K562 (cell line): ENCODE measurements at regions not wholly inside any gene's neighbourhood (a gene's known extent, or its start where the extent isn't known, plus 50 kb on each side); places are given as distances from the start of the nearest gene placed in this dataset.
A peak's percentile ranks its signal among the peaks of the same experiment; 100 is the strongest.

Experiments used
- ATAC-seq: fragments of 200-7000 bp; cut with Tn5 transposase; 3 replicates; pipeline ENCODE4 v1.9.1; 2020; ENCODE audit warnings: moderate library complexity
- BruUV-seq: library from RNA; stranded (reverse); fragments of 400-500 nt; replicated peaks from 2 replicates; lab custom pipeline; 2021; lab: Mats Ljungman, UMichigan
- CTCF ChIA-PET: fragments of 300-600 bp; formaldehyde crosslinking; extraction: SDS; loops from one replicate; lab custom pipeline; 2021; ENCODE audit warnings: low intra/inter-chr PET ratio; lab: Yijun Ruan, JAX
- POLR2A ChIA-PET: fragments of 300-600, 350-650 bp; sonication (Branson Sonifier 250); formaldehyde crosslinking; extraction: SDS; loops from one replicate; lab custom pipeline; 2021; ENCODE audit warnings: antibody characterized with exemption, inconsistent platforms; lab: Yijun Ruan, JAX
- DNase-seq, 4 experiments: peaks; one replicate each; pipeline versions ENCODE4 v3.0.0 to v3.0.0-alpha.2; 2011 to 2018; ENCODE audit warnings: low spot score in 3 of 4, mixed read lengths in 3 of 4; ENCODE audit errors: extremely low read depth in 1 of 4
- FAIRE-seq: peaks from 2 replicates; lab custom pipeline; 2011; peaks lifted over from hg19 to GRCh38; lab: Jason Lieb, UNC
- H2AFZ ChIP-seq: 2 replicates; pipeline ENCODE4 v1.6.0; 2011; ENCODE audit warnings: low read depth, low read length, control low read depth, inconsistent platforms
- H3K27ac ChIP-seq: fragments of 200-600 bp; 3 replicates; pipeline ENCODE4 v1.8.0; 2011; ENCODE audit warnings: low read depth, mild to moderate bottlenecking, control low read depth, inconsistent platforms, low read length, moderate library complexity, mixed read lengths; ENCODE audit errors: extremely low read depth
- H3K27me3 ChIP-seq, 2 experiments: fragments of 300-600 bp in 1 of 2; 2 replicates in 1 of 2; 3 replicates in 1 of 2; pipeline versions ENCODE4 v1.6.0 to v1.8.0; 2011; ENCODE audit warnings: inconsistent platforms in 2 of 2, low read length in 2 of 2, mild to moderate bottlenecking in 1 of 2, mixed read lengths in 1 of 2, moderate library complexity in 1 of 2; ENCODE audit not compliant: control insufficient read depth in 2 of 2, insufficient read depth in 2 of 2
- H3K36me3 ChIP-seq: fragments of 300-600 bp; 3 replicates; pipeline ENCODE4 v1.8.0; 2011; ENCODE audit warnings: mild to moderate bottlenecking, low read length, inconsistent platforms; ENCODE audit not compliant: control insufficient read depth, insufficient read depth
- H3K4me1 ChIP-seq, 2 experiments: fragments of 200-600 bp in 1 of 2; replicated peaks in 1 of 2; 2 replicates in 1 of 2; 3 replicates in 1 of 2; pipeline versions ENCODE4 v1.5.1 to v1.8.0; 2011; ENCODE audit warnings: inconsistent platforms in 2 of 2, low read length in 2 of 2, mild to moderate bottlenecking in 1 of 2, mixed read lengths in 1 of 2, moderate library complexity in 1 of 2; ENCODE audit not compliant: control insufficient read depth in 2 of 2, insufficient read depth in 2 of 2
- H3K4me2 ChIP-seq: 2 replicates; pipeline ENCODE4 v1.6.1; 2011; ENCODE audit warnings: low read length, control low read depth, inconsistent platforms, mixed read lengths; ENCODE audit not compliant: insufficient read depth
- H3K4me3 ChIP-seq: fragments of 200-600 bp; sonication (generic), shearing (Covaris generic); 2 replicates; pipeline ENCODE4 v1.5.1; 2016; ENCODE audit warnings: control low read depth, inconsistent platforms
- H3K79me2 ChIP-seq: fragments of 200-600 bp; 3 replicates; pipeline ENCODE4 v1.8.0; 2011; ENCODE audit warnings: low read length, inconsistent platforms; ENCODE audit not compliant: control insufficient read depth, insufficient read depth
- H3K9ac ChIP-seq, 2 experiments: 2 replicates each; pipeline versions ENCODE4 v1.6.0 to v1.6.1; 2011; ENCODE audit warnings: low read depth in 2 of 2, low read length in 2 of 2, control low read depth in 1 of 2, inconsistent platforms in 1 of 2, mild to moderate bottlenecking in 1 of 2, mixed read lengths in 1 of 2; ENCODE audit not compliant: insufficient read depth in 1 of 2
- H3K9me1 ChIP-seq: one replicate; pipeline ENCODE4 v1.6.0; 2011; ENCODE audit warnings: inconsistent platforms, mild to moderate bottlenecking, low read length, moderate library complexity; ENCODE audit not compliant: control insufficient read depth, insufficient read depth
- H3K9me3 ChIP-seq: replicated peaks from 2 replicates; pipeline ENCODE4 v1.5.1; 2011; ENCODE audit warnings: low read depth, low read length, inconsistent platforms; ENCODE audit not compliant: control insufficient read depth, insufficient read depth
- H4K20me1 ChIP-seq: replicated peaks from 2 replicates; pipeline ENCODE4 v1.6.1; 2011; ENCODE audit warnings: low read length, inconsistent platforms, mixed read lengths; ENCODE audit not compliant: control insufficient read depth, insufficient read depth
- ADNP ChIP-seq: fragments of 200-800 bp; sonication (Bioruptor generic); IDR thresholded peaks from 2 replicates; pipeline ENCODE4 v1.6.1; 2016; ENCODE audit warnings: missing genetic modification characterization, missing compliant biosample characterization
- ASH1L ChIP-seq: fragments of 450-650 bp; IDR thresholded peaks from 2 replicates; pipeline ENCODE4 v1.6.1; 2018; ENCODE audit warnings: borderline replicate concordance, mild to moderate bottlenecking, low read depth; ENCODE audit not compliant: partially characterized antibody
- BCOR ChIP-seq: fragments of 450-650 bp; IDR thresholded peaks from 2 replicates; pipeline ENCODE4 v1.6.1; 2016
- BHLHE40 ChIP-seq: IDR thresholded peaks from 2 replicates; pipeline ENCODE4 v1.6.1; 2011; ENCODE audit warnings: low read length, improper control_type of control experiment
- CBX1 ChIP-seq: sonication (generic); IDR thresholded peaks from 2 replicates; pipeline ENCODE4 v1.6.1; 2016; ENCODE audit warnings: antibody characterized with exemption, low read depth, mild to moderate bottlenecking
- CBX5 ChIP-seq: IDR thresholded peaks from 2 replicates; pipeline ENCODE4 v1.6.1; 2014; ENCODE audit warnings: low read depth, borderline replicate concordance
- ETS2 ChIP-seq: IDR thresholded peaks from 2 replicates; pipeline ENCODE4 v1.6.1; 2016; ENCODE audit warnings: borderline replicate concordance, missing genetic modification characterization, mild to moderate bottlenecking, moderate library complexity, missing compliant biosample characterization; ENCODE audit not compliant: poor library complexity, severe bottlenecking
- FOXO4 ChIP-seq: fragments of 450-650 bp; formaldehyde crosslinking; IDR thresholded peaks from 2 replicates; pipeline ENCODE4 v1.4.0; 2020; ENCODE audit warnings: mild to moderate bottlenecking, moderate library complexity
- GATAD2B ChIP-seq: fragments of 450-650 bp; IDR thresholded peaks from 2 replicates; pipeline ENCODE4 v1.6.1; 2017; ENCODE audit warnings: mild to moderate bottlenecking, borderline replicate concordance
- GMEB1 ChIP-seq: fragments of 250-450 bp; sonication (Bioruptor Pico); IDR thresholded peaks from 2 replicates; pipeline ENCODE4 v1.4.0; 2020; ENCODE audit warnings: mild to moderate bottlenecking
- HNRNPH1 ChIP-seq: fragments of 200-400 bp; formaldehyde crosslinking; optimal IDR thresholded peaks from 2 replicates; pipeline ENCODE3; 2017; ENCODE audit warnings: low read depth, mild to moderate bottlenecking, low read length, moderate library complexity
- KAT2B ChIP-seq: IDR thresholded peaks from one replicate; pipeline ENCODE4 v1.6.1; 2012; ENCODE audit warnings: low read depth, mild to moderate bottlenecking, control low read depth, inconsistent platforms, low read length, moderate library complexity
- KDM1A ChIP-seq, 2 experiments: fragments of 450-650 bp; IDR thresholded peaks; 2 replicates each; pipeline ENCODE4 v1.6.1; 2016; ENCODE audit warnings: mild to moderate bottlenecking in 2 of 2
- MLX ChIP-seq, 2 experiments: fragments of 450-650 bp in 1 of 2; sonication (generic) in 1 of 2; formaldehyde crosslinking; conservative IDR thresholded peaks; 2 replicates each; pipeline versions ENCODE4 v1.4.0 to v1.8.1; 2020 to 2022; ENCODE audit warnings: mild to moderate bottlenecking in 1 of 2, missing genetic modification reagents in 1 of 2
- PHF20 ChIP-seq: fragments of 450-650 bp; IDR thresholded peaks from 2 replicates; pipeline ENCODE4 v1.6.1; 2018; ENCODE audit not compliant: partially characterized antibody
- RBM25 ChIP-seq: fragments of 200-400 bp; formaldehyde crosslinking; IDR thresholded peaks from 2 replicates; pipeline ENCODE4 v1.6.1; 2018; ENCODE audit warnings: low read length, low read depth, moderate library complexity; ENCODE audit not compliant: severe bottlenecking
- SMARCA5 ChIP-seq: fragments of 450-650 bp; IDR thresholded peaks from 2 replicates; pipeline ENCODE4 v1.6.1; 2016
- ZBTB26 ChIP-seq: fragments of 450-650 bp; formaldehyde crosslinking; IDR thresholded peaks from 2 replicates; pipeline ENCODE4 v1.4.0; 2022; ENCODE audit warnings: missing genetic modification characterization
- ZFP36 ChIP-seq: fragments of 150-350 bp; IDR thresholded peaks from 2 replicates; pipeline ENCODE4 v1.6.1; 2018; ENCODE audit warnings: low read length, low read depth; ENCODE audit not compliant: partially characterized antibody
- ZNF224 ChIP-seq: sonication (generic); formaldehyde crosslinking; IDR thresholded peaks from 2 replicates; pipeline ENCODE4 v1.8.0; 2022; ENCODE audit warnings: mild to moderate bottlenecking, missing genetic modification reagents
- ZSCAN29 ChIP-seq: fragments of 450-650 bp; IDR thresholded peaks from 2 replicates; pipeline ENCODE4 v1.6.1; 2017
- WGBS: fragments of 100-300 bp; shearing (Covaris generic); methylation state at CpG from one replicate; pipeline ENCODE4 v1.1.6; 2016; ENCODE audit warnings: low coverage, mixed read lengths; ENCODE audit not compliant: insufficient coverage; ENCODE audit errors: missing lambda C conversion rate; 5-methylcytosine and 5-hydroxymethylcytosine counted together
- in situ Hi-C: fragments of 300-500 bp; cut with MboI; formaldehyde crosslinking; loops from 4 replicates; pipeline ENCODE4 v1.15.0; 2018; ENCODE audit warnings: inconsistent platforms, mixed read lengths
- intact Hi-C: fragments of 100-400 bp; cut with micrococcal nuclease; formaldehyde crosslinking; loops from 2 replicates; pipeline ENCODE4 v1.14.2; 2022

GRCh38 chr12:124637163-124637562, 69.8 kb upstream of the NCOR2 start:
- peak; percentile 57 for FAIRE-seq
- Histone ChIP-seq H3K4me3 (no peak overlapping the region), H3K36me3 (no peaks in the 10 kb centered on the region), H3K27me3 (no peaks in the 10 kb centered on the region), H3K4me2 (no peak overlapping the region), H3K9ac (no peak overlapping the region), H4K20me1 (no peaks in the 10 kb centered on the region), H3K27ac (no peak overlapping the region), H3K9me3 (peaks cover 5% of the 10 kb centered on the region; the same call in 1 of the 2 replicates), H3K79me2 (no peaks in the 10 kb centered on the region), H3K9me1 (no peaks in the 10 kb centered on the region), H3K4me1 (peaks cover 31 to 33% of the 10 kb centered on the region in 2 experiments), H2AFZ (no peak overlapping the region)
- CTCF ChIA-PET: no interaction called here
- no peak for DNase-seq
- intact Hi-C loops: no loop called here
- ATAC-seq: no peak
- POLR2A ChIA-PET: interaction anchor here (1.1 to 1.4 kb wide), 4 partner anchors 8 to 277 kb away, joined by 3 to 4 read pairs (median 4); partner anchors contain the start of gene UBC
- WGBS: 71% methylated on average over 4 of the region's 4 CpGs
- in situ Hi-C loops: no loop called here
- BruUV-seq: no TSS peak
- TF ChIP-seq MLX (CRISPR knock-in tag; conservative IDR thresholded peaks at IDR 0.05) (no peak), ASH1L (no peak), ZBTB26 (CRISPR knock-in tag) (no peak), ADNP (tag) (peak; percentile 44; the same call in 1 of the 2 replicates), PHF20 (no peak), KAT2B (no peak), CBX5 (no peak), ZSCAN29 (no peak), ETS2 (no peak), ZFP36 (peak; percentile 70), ZNF224 (no peak), KDM1A (IDR thresholded peaks at IDR 0.05) (peak; percentile 47 to 76; a peak in 3 of 4 replicates), CBX1 (0 out of 2 replicates have a peak, but pooled peaks have one; percentile 45), HNRNPH1 (no peak), RBM25 (peak; percentile 67), GMEB1 (CRISPR knock-in tag) (no peak), GATAD2B (no peak), FOXO4 (no peak), SMARCA5 (peak; percentile 40), BHLHE40 (no peak), BCOR (peak; percentile 93)
